Spleen (tissue), 7 donors: ENCODE measurements at regions not wholly inside any gene's neighbourhood (a gene's known extent, or its start where the extent isn't known, plus 50 kb on each side); places are given as distances from the start of the nearest gene placed in this dataset.

Experiments
- CTCF ChIP-seq, 11 experiments: fragments of 200-600 bp in 7 of 11; fragments of 450-650 bp in 4 of 11; sonication (generic) in 4 of 11; IDR thresholded peaks in 8 of 11; conservative IDR thresholded peaks in 3 of 11; 1 replicate in 7 of 11; 2 replicates in 4 of 11; pipeline versions ENCODE4 v1.4.0 to v1.8.0; 2016 to 2021; ENCODE audit warnings: antibody characterized with exemption in 11 of 11, inconsistent platforms in 4 of 11, mild to moderate bottlenecking in 1 of 11
- POLR2A ChIP-seq, 3 donors: fragments of 450-650 bp; IDR thresholded peaks; one replicate each; pipeline ENCODE4 v1.5.1; 2017; ENCODE audit warnings: antibody characterized with exemption in 3 of 3, mild to moderate bottlenecking in 1 of 3
- POLR2AphosphoS5 ChIP-seq, 3 donors: sonication (generic); formaldehyde crosslinking; IDR thresholded peaks; one replicate each; pipeline ENCODE4 v1.5.1; 2017; ENCODE audit warnings: antibody characterized with exemption in 3 of 3
- donor health status: DM: no; HTN: no; CAD: no; lungs with moderate emphysema.
- donor health status: DM: no; HTN: no; CAD: no.
- donor health status: DM: no; HTN: no; CAD: no.

GRCh38 chr7:20963556-20964280, 177.0 kb upstream of the SP8 start:
- TF ChIP-seq CTCF (IDR thresholded peaks at IDR 0.05 in 8 of 11, conservative IDR thresholded peaks at IDR 0.05 in 3 of 11): no peak
- no peak for TF ChIP-seq POLR2A (IDR thresholded peaks at IDR 0.05)
- no peak for TF ChIP-seq POLR2AphosphoS5 (IDR thresholded peaks at IDR 0.05)
